ENCODE measurements at regions not wholly inside any gene's neighbourhood (a gene's known extent, or its start where the extent isn't known, plus 50 kb on each side); places are given as distances from the start of the nearest gene placed in this dataset.

GRCh38 chr10:69732826-69733150, 68.9 kb upstream of the COL13A1 start:
- BruUV-seq (replicated peaks) = no TSS peak
- no peaks in the 10 kb centered on the region for H3K36me3 ChIP-seq (ENCODE audit: control insufficient read depth in 2 of 2, insufficient read depth in 2 of 2, low read length in 1 of 2)
- POLR2A ChIA-PET = no interaction called here
- 55% methylated on average over 6 of the region's 6 CpGs for whole genome bisulfite sequencing (ENCODE audit: insufficient coverage, insufficient replicate concordance, low lambda C conversion rate, missing lambda C conversion rate)
- H3K27ac ChIP-seq (ENCODE audit: control insufficient read depth, insufficient read depth) = no peak overlapping the region
- TF ChIP-seq STAT3 (IDR thresholded peaks at IDR 0.05; ENCODE audit: low read depth, low read length) (no peak), TCF3 (IDR thresholded peaks at IDR 0.05; ENCODE audit: borderline replicate concordance, insufficient read depth, low read depth, low read length) (no peak), ETV6 (conservative IDR thresholded peaks at IDR 0.05 in 1 of 2, IDR thresholded peaks at IDR 0.05 in 1 of 2; ENCODE audit: borderline replicate concordance in 1 of 2, low read depth in 1 of 2) (no peak), IKZF1 (conservative IDR thresholded peaks at IDR 0.05) (no peak), WRNIP1 (IDR thresholded peaks at IDR 0.05; ENCODE audit: borderline replicate concordance, low read depth, low read length) (no peak), USF1 (IDR thresholded peaks at IDR 0.05; ENCODE audit: borderline replicate concordance, extremely low read length, insufficient read depth, low read depth, low read length) (no peak), SUZ12 (IDR thresholded peaks at IDR 0.05; ENCODE audit: unreplicated experiment) (no peak), HDAC2 (IDR thresholded peaks at IDR 0.05) (no peak), KAT2A (conservative IDR thresholded peaks at IDR 0.05; ENCODE audit: control insufficient read depth, low read depth, low read length) (no peak), YBX1 (IDR thresholded peaks at IDR 0.05) (no peak), MTA3 (IDR thresholded peaks at IDR 0.05; ENCODE audit: borderline replicate concordance, low read length) (no peak)
- no peak overlapping the region for H3K4me3 ChIP-seq
- no peak overlapping the region for H3K9ac ChIP-seq (ENCODE audit: control insufficient read depth, insufficient read depth, low read length)
- H3K27me3 ChIP-seq (replicated peaks in 1 of 2; ENCODE audit: control insufficient read depth in 2 of 2, insufficient read depth in 2 of 2, low read length in 1 of 2) = no peaks in the 10 kb centered on the region; a peak in 2 of 4 replicates
- peaks cover 9% of the 10 kb centered on the region for H3K4me1 ChIP-seq (ENCODE audit: control insufficient read depth, insufficient read depth, low read length)
- H3K4me2 ChIP-seq (ENCODE audit: control insufficient read depth, insufficient read depth) = no peak overlapping the region
- H3K79me2 ChIP-seq (ENCODE audit: control insufficient read depth, insufficient read depth, low read length) = no peaks in the 10 kb centered on the region
- intact Hi-C loops (cut with micrococcal nuclease; ENCODE audit: unreplicated experiment) (no loop called here), in situ Hi-C loops (cut with MboI) (no loop called here)
- ATAC-seq (no peak), DNase-seq (ENCODE audit: low read depth, low spot score) (no peak), FAIRE-seq (no peak)
- RAD21 ChIA-PET (ENCODE audit: unreplicated experiment) = no interaction called here
- SMC1A ChIA-PET (ENCODE audit: uncharacterized antibody, unreplicated experiment) = no interaction called here
- no peaks in the 10 kb centered on the region for H3K9me3 ChIP-seq (replicated peaks; ENCODE audit: control insufficient read depth, insufficient read depth, low read length)
- no peak overlapping the region for H2AFZ ChIP-seq (ENCODE audit: control insufficient read depth, low read depth, low read length)
- no peaks in the 10 kb centered on the region; the same call in 1 of the 2 replicates for H4K20me1 ChIP-seq (ENCODE audit: control insufficient read depth, insufficient read depth)
- CTCF ChIA-PET = no interaction called here
